HL-60 (cell line): ENCODE measurements at regions not wholly inside any gene's neighbourhood (a gene's known extent, or its start where the extent isn't known, plus 50 kb on each side); places are given as distances from the start of the nearest gene placed in this dataset.

ENCODE experiments used
- DNase-seq, 2 experiments: peaks; one replicate each; pipeline ENCODE4 v3.0.0-alpha.2; 2010 to 2020; ENCODE audit warnings: low read depth in 1 of 2, low spot score in 1 of 2
- H3K27ac ChIP-seq: fragments of 250-450 bp; sonication (Bioruptor Pico); replicated peaks from 2 replicates; pipeline ENCODE4 v1.5.1; 2020; ENCODE audit warnings: mild to moderate bottlenecking, moderate library complexity
- H3K27me3 ChIP-seq: fragments of 250-450 bp; sonication (Bioruptor Pico); 2 replicates; pipeline ENCODE4 v1.5.1; 2021; ENCODE audit warnings: mild to moderate bottlenecking, moderate library complexity; ENCODE audit not compliant: insufficient read depth, poor library complexity, severe bottlenecking
- H3K4me3 ChIP-seq: replicated peaks from 2 replicates; pipeline ENCODE4 v1.5.1; 2011; ENCODE audit warnings: mild to moderate bottlenecking, control low read depth, low read length; ENCODE audit not compliant: insufficient read depth
- CTCF ChIP-seq: IDR thresholded peaks from one replicate; pipeline ENCODE4 v1.5.1; 2011; ENCODE audit warnings: low read length, control low read depth, inconsistent platforms; ENCODE audit not compliant: insufficient read depth
- GABPA ChIP-seq: IDR thresholded peaks from 2 replicates; pipeline ENCODE4 v1.6.1; 2012; ENCODE audit warnings: low read depth
- POLR2AphosphoS5 ChIP-seq: IDR thresholded peaks from 2 replicates; pipeline ENCODE4 v1.6.1; 2012; ENCODE audit warnings: low read depth
- REST ChIP-seq: IDR thresholded peaks from 2 replicates; pipeline ENCODE4 v1.6.1; 2012; ENCODE audit warnings: low read depth; ENCODE audit not compliant: insufficient replicate concordance
- SPI1 ChIP-seq: IDR thresholded peaks from 2 replicates; pipeline ENCODE4 v1.6.1; 2012; ENCODE audit warnings: low read depth, mild to moderate bottlenecking, borderline replicate concordance

- DNase-seq = no peak
- H3K27ac ChIP-seq = no peak overlapping the region
- no peak for TF ChIP-seq REST
- no peak for TF ChIP-seq SPI1
- no peak for TF ChIP-seq POLR2AphosphoS5
- no peak for TF ChIP-seq CTCF
- no peak for TF ChIP-seq GABPA
Observed at GRCh38 chr13:110061270-110061669, 245.7 kb downstream of the COL4A1 start.

GRCh38 chr13:110057052-110057451, 249.9 kb downstream of the COL4A1 start:
- no peak overlapping the region for H3K27ac ChIP-seq
- H3K27me3 ChIP-seq = peaks cover 4% of the 10 kb centered on the region
- no peak overlapping the region for H3K4me3 ChIP-seq
- no peak for DNase-seq
- TF ChIP-seq CTCF (no peak), SPI1 (no peak), REST (no peak), GABPA (no peak)

More at GRCh38 chr13:110061270-110061669, 245.7 kb downstream of the COL4A1 start:
- Histone ChIP-seq H3K27me3 (peaks cover 4% of the 10 kb centered on the region), H3K4me3 (no peak overlapping the region)

- no peak for TF ChIP-seq GABPA
- no peak for TF ChIP-seq SPI1
- TF ChIP-seq CTCF = no peak
- TF ChIP-seq REST = no peak
- no peak for TF ChIP-seq POLR2AphosphoS5
- no peak for DNase-seq
- no peak overlapping the region for H3K27ac ChIP-seq
Observed at GRCh38 chr13:110056640-110057039, 250.3 kb downstream of the COL4A1 start.

More at GRCh38 chr13:110056640-110057039, 250.3 kb downstream of the COL4A1 start:
- H3K27me3 ChIP-seq = peaks cover 4% of the 10 kb centered on the region
- H3K4me3 ChIP-seq = no peak overlapping the region
